GM19397 (cell line): ENCODE measurements at regions not wholly inside any gene's neighbourhood (a gene's known extent, or its start where the extent isn't known, plus 50 kb on each side); places are given as distances from the start of the nearest gene placed in this dataset.
"Not testable (repeated sequence)": the region's sequence is repeated elsewhere in the genome, so short reads cannot be mapped to it uniquely, and the experiment has no call there.

ENCODE experiments used
- ATAC-seq: cut with Tn5 transposase; IDR thresholded peaks from one replicate; pipeline ENCODE4 v1.9.1; 2021; ENCODE audit warnings: mild to moderate bottlenecking, moderate library complexity; ENCODE audit not compliant: unreplicated experiment

GRCh38 chr2:149686136-149687051 lies 98.8 kb upstream of the MMADHC start:
- no peak for ATAC-seq

- ATAC-seq = not testable (repeated sequence)
Measured at GRCh38 chr2:149685401-149685800, 97.8 kb upstream of the MMADHC start.

DNA sequence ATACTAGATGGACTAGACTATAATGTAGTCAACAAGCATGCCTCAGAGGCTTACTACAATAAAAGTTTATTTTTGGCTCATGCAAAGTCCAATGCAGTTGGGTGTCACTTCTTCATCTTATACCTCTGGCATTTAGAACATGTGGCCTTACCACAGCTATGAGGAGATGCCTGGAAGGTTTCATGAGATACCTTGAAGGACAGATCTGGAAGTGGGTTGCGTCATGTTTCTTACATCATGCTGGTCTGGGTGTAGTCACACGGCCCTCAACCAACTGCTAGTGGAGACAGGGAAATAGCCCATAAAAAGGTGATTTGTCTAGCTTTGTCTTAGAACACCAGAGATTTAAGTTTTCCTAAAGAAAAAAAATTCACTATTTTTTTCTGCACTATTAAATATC lies 91.7 kb upstream of the MMADHC start:
- no peak for ATAC-seq

DNA sequence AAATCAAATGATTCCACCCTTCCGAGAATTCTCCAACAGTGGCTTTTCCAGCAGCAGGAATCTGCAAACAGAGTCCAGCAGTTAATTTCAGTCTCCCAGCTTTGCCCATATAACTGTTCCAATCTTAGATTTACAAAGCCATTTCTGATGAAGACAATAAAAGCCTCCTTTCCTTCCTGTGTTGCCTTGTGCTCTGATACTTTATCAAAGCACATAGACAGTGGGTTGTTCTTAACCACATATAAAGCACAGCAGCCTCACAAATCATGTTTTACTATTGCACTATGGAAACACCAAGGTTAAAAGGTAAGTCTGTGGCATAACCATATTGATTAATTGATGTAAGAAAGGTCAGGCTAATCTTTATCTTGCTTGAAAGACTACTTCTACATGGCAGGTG lies 89.8 kb upstream of the MMADHC start:
- no peak for ATAC-seq

DNA sequence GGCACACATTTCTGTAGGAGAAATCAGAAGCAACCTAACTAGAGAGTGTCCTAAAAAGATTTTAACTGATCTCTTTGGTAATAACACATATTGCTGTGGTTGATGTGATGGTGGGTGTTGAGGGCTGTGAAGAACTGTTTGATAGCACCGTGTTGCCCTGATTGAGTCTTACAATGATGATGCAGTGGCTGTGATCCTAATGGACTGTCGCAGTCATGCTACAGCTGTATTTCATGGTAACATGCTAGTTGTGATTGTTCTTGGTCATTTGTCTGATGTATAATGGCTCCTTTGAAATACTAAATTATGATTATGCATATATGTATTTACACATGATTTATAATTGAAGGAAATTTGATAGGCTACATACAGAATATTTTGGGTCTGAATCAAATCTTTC lies 82.5 kb upstream of the MMADHC start:
- no peak for ATAC-seq

DNA sequence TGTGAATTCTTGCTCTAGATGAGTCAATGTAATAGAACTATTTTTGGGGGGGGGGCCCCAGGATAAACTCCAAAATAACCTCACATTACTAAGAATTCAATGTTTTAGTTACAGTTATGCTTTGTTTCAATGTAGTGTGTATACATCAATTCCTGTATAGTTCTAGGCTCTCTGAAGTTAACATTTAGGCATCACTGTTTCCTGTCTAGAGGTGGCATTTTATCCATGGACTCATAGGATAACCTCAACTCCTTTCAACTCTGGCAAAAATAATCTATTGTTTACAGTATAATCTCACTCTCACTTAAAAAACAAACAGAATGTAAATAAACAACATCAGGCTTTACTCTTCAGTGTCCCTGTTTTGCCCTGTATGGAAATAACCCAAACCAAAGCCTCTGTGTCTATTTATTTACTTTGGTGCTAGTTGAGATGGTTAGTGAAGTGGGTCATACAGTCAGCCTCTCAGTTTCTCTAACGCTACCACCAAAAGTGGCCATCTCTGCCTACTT lies 79.3 kb upstream of the MMADHC start:
- ATAC-seq = no peak

DNA sequence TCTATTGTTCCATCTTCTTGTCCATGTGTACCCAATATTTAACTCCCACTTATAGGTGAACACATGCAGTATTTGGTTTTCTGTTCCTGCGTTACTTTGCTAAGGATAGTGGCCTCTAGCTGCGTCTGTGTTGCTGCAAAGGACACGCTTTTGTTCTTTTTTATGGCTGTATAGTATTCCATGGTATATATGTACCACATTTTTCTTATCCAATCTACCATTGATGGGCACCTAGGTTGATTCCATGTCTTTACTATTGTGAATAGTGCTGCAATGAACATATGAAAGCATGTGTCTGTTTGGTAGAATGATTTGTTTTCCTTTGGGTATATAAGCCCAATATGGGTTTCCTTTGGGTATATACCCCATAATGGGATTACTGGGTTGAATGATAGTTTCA lies 77.3 kb upstream of the MMADHC start:
- ATAC-seq = no peak

- no peak for ATAC-seq
Measured at GRCh38 chr2:149662556-149662955, 75.0 kb upstream of the MMADHC start.

DNA sequence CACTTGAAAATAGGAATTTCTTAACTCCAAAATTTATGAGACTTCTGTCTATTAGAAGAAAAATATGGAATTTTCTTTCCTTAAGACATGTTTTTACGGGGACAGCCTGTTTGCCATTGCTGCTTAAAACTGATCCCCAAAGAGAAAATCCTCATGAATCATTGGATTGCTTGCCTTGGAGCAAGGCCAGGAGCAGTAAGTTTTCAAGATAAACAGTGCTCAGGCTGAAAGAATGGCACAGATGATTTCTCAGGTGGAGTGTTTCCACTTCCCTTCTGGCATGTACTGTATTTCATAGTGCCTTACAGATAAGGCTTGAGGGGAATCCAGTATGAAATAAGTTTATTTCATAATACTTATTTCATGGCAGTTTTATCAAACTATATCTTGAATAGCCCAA lies 74.3 kb upstream of the MMADHC start:
- no peak for ATAC-seq

- ATAC-seq = no peak
Measured at GRCh38 chr2:149658553-149658952, 71.0 kb upstream of the MMADHC start.

- no peak for ATAC-seq
Measured at GRCh38 chr2:149657401-149658040, 69.9 kb upstream of the MMADHC start.

GRCh38 chr2:149656996-149657395 lies 69.4 kb upstream of the MMADHC start:
- no peak for ATAC-seq

GRCh38 chr2:149653831-149654445 lies 66.4 kb upstream of the MMADHC start:
- no peak for ATAC-seq

GRCh38 chr2:149652926-149653325 lies 65.4 kb upstream of the MMADHC start:
- ATAC-seq = no peak

DNA sequence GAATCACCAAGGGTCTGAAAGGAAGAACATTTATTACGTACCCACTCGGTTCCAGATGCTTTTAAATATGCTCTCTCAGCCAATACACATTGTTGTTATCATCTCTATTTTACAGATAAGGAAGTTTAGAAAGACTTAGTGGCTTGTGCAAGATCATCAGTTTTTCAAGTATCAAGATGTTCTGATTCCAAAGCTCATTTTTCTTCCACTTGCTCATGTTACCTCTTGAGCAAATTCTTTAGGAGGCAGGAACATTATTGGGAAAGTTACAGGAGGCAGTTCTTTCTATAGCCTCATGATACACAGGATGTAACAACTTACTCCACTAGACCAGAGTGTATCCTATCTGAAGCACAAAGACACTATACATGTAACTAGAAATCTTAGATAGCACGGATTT lies 65.0 kb upstream of the MMADHC start:
- ATAC-seq = no peak

GRCh38 chr2:149651229-149651628 lies 63.7 kb upstream of the MMADHC start:
- no peak for ATAC-seq

- ATAC-seq = no peak
Measured at GRCh38 chr2:149650006-149650405, 62.4 kb upstream of the MMADHC start.

GRCh38 chr2:149648282-149649030 lies 60.9 kb upstream of the MMADHC start:
- ATAC-seq = no peak

DNA sequence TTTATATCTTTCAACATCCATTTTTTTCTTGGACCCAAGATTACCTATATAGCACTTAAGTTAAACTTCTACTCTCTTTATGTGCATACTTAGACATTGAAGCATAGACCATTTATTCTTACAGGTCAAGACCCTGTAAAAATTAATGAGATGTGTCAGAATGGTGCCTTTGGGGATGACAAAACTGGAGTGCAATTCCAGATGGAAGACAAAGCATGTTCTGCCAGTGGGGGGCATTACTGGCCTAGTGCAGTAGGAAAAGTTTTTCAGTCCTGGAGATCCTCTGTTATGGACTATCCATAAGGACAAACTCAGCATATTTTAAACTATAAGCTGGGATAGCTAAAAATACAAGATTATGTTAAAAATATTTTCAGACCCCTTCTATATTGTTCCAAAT lies 57.8 kb upstream of the MMADHC start:
- ATAC-seq = no peak
